A204.1 (cell line): ENCODE measurements at regions not wholly inside any gene's neighbourhood (a gene's known extent, or its start where the extent isn't known, plus 50 kb on each side); places are given as distances from the start of the nearest gene placed in this dataset.

Experiments
- FAIRE-seq: peaks from 2 replicates; lab custom pipeline; 2012; peaks lifted over from hg19 to GRCh38; lab: Jason Lieb, UNC

- no peak for FAIRE-seq
Measured at GRCh38 chr22:49102367-49102766, 725.3 kb downstream of the BRD1 start.

- FAIRE-seq = no peak
Measured at GRCh38 chr22:49101873-49102272, 725.8 kb downstream of the BRD1 start.

- no peak for FAIRE-seq
Measured at GRCh38 chr22:49101225-49101624, 726.4 kb downstream of the BRD1 start.

DNA sequence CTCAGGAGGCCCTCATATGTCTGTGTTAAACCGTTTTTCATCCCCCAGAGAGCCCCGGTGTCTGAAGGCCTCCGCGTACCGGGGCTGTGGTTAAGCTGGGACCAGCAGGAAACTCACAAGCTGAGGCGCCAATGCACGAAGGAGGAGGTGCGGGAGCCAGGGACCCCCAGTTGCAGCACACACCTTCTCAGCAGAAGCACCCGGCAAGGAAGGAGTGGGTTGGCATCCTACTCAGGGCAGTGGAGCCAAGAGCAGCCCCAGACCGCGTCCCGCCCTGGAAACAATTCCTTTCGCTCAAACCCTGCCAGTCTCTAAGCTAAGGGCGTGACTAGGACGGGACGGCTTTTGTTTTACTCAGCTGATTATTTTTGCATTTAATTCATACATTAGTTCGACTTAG lies 726.9 kb downstream of the BRD1 start:
- FAIRE-seq = no peak

- no peak for FAIRE-seq
Measured at GRCh38 chr22:49100316-49100715, 727.4 kb downstream of the BRD1 start.

DNA sequence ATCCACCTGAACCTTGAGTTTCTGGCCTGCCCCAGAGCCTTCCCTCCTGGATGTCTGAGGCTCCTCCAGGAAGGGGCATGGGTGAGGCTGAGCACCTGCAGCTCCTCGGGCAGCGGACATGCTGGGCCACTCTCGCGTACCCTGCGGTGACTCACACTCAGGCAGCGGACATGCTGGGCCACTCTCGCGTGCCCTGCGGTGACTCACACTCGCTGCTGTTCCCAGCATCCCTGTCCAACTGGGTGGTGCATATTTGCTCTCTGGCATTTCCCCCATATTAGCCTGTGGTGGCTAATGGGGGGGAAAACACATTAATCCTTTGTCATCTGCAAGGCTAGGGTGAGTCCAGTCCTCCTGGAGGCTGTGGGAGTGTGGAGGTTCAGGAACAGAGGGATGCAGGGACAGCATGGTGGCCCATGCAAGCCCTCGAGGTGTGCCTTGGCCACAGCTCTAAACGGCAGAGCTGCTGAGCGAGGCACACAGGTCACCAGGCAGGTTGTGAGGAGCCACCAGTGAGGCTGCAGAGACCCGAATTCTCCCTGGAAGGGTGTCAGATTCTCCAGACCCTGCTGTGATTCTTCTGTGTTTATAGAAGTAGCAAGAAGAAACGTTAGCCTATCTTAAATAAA lies 728.1 kb downstream of the BRD1 start:
- FAIRE-seq = no peak

- no peak for FAIRE-seq
Measured at GRCh38 chr22:49099089-49099488, 728.6 kb downstream of the BRD1 start.

DNA sequence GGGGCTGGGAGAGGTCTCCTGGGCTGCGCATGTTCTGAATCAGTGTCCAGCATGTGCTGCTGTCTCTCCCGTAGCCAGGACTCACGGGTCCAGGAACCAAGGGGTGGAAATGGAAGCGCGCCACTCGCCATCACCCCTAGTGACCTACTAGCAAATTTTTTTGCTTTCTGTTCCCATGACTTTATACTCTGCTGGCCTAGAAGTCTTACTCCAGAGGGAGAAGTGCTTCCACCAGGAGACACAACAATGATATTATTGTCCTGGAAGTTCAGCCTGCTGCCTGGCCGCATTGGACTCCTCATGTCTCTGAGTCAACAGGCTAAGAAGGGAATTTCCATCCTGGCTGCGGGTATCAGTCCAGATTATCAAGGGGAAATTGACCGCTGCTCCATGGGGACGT lies 729.7 kb downstream of the BRD1 start:
- no peak for FAIRE-seq

- FAIRE-seq = no peak
Measured at GRCh38 chr22:49097171-49097925, 730.3 kb downstream of the BRD1 start.

DNA sequence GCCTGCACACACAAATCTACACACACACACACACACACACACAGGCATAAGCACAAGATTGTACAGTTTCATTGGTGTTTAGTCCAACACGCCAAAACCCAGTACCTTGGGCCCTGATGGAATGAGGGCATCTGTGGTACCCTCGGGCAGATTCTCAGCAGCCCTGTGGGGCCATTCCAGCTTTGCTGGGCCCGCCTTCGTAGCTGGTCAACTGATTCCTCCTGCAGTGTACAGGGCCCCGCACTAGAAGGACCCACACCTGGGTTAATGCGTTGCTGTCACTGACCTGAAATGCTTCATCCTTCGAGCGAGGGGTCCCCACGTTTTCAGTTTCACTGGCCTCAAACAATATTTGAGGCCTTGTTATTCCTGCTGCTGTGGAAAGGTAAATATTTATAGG lies 731.2 kb downstream of the BRD1 start:
- no peak for FAIRE-seq

DNA sequence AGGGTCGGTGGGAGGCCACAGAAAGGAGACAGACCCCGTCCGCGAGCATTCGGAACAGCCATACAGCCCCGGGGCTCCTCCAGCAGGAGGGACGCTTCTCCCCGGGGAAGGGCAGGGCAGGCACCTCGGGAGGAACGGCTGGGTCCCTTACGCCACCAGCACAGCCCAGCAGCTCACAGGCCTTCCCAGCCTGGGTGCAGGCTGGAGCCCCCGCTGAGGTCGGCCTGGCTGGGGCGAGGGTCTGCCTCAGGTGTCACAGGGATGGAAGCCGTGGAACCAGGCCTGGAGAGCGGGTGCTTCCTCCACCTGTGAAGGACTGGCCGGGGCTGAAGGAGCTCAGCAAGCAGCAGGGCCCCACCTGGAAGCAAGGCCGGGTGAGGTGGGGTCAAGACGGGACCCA lies 732.3 kb downstream of the BRD1 start:
- FAIRE-seq = no peak

DNA sequence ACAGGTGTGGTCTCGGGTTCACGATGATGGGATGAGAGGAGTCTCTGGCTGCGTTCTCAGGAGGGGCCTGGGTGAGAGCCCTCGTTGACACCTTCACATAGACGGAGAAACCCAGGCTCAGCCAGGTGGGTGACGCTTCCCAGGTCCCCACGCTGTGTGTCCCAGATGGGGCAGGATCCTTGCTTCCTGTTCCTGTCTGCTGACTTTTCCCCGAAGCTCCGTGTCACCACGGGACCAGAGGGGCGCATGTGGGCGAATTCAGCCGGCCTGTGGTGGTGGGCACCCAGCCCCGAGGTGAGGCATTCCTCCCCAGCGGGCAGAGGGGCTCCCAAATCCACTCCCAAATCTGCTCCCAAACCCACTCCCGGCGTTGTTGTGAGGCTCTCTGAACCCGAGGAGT lies 732.8 kb downstream of the BRD1 start:
- no peak for FAIRE-seq

- no peak for FAIRE-seq
Measured at GRCh38 chr22:49094151-49094550, 733.5 kb downstream of the BRD1 start.

DNA sequence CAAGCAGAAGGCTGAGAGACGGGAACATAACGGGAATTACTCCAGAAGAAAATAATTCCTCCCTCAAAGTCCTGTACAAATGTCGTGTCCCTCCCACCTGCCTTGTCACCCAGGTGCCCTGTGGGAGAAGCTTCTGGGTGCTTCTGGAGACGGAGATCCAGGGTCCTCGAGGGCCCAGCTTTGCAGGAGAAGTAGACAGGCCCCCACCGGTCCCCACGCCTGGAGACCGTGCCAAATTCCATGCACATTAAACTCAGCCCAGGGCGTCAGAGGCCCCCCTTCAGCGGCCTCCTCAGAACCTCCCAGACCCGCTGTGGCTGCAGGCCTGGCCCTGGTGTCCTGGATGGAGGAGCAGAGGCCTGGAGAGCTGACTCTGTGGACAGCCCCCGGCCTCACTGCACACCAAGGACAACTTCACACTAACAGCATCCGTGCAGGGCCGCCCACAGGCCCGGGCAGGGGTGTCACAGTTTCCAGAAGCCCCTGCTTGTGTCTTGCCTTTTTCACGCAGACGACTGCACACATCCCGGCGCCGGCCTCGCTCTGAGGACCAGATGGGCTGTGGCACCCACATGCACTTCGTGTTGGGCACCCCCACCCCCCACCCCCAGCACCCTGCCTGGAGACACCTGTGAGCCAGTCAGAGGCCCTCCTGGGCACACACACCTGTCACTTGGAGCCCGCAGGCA lies 734.3 kb downstream of the BRD1 start:
- FAIRE-seq = no peak

GRCh38 chr22:49092716-49093115 lies 735.0 kb downstream of the BRD1 start:
- no peak for FAIRE-seq

GRCh38 chr22:49091917-49092545 lies 735.6 kb downstream of the BRD1 start:
- no peak for FAIRE-seq

DNA sequence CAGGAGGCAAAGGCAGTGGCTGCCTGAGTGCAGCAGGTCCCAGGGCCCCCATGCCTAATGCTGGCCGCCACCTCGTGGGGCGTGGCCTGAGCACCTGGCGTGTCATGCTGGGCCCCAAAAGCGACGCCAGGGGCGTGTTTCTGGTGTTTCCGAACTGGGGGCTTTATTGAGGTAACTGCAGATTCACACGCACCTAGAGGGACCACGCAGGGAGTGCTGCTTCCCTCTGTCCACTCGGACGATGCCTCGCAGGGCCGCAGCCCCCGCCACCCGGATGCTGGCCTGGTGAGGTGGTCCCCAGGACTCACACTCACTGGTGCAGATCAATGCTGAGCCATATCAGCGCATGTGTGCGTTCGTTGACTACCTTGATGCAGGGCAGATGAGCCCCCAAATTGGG lies 736.2 kb downstream of the BRD1 start:
- FAIRE-seq = no peak

GRCh38 chr22:49090853-49091135 lies 736.9 kb downstream of the BRD1 start:
- no peak for FAIRE-seq

GRCh38 chr22:49090061-49090852 lies 737.4 kb downstream of the BRD1 start:
- no peak for FAIRE-seq

DNA sequence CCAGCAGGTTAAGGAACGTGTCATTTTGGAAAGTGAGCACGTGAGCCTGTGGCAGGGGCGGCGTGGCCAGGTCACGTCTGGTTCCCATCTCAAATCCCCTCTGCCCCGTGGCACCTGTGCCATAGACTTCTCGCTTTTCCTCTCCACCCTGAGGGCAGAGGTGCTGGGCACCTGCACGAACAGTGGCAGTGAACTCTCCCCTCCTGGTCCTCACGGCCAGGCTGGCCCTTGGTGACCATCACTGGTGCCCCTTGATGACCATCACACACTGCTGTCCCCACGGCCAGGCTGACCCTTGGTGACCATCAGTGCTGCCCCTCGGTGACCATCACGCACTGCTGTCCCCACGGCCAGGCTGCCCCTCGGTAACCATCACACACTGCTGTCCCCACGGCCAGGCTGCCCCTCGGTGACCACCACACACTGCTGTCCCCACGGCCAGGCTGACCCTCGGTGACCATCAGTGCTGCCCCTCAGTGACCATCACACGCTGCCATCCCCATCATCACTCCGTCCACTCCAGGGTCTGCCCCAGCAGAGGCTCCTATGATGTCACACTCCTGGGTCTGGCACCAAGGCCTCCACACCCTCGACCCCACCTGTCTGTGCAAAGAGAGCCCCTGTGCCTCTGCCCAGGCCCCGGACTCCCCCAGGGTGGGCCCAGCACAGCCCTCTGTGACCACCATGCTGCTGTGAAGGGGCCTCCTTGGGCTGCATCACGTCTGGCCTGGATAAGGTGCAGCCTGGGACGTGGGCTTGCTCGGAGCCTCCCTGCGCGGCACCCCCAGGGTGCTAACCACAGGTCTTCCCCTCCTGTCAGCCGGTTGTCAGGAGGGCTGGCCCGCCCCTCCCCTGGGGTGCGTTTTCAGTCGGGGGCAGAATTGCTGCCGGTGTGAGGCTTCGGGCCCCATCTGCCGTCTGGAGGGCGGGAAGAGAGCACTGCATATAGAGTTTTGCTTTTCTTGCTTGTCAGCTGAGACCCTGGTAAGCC lies 738.6 kb downstream of the BRD1 start:
- FAIRE-seq = no peak
